ENCODE measurements at regions not wholly inside any gene's neighbourhood (a gene's known extent, or its start where the extent isn't known, plus 50 kb on each side); places are given as distances from the start of the nearest gene placed in this dataset.

DNA sequence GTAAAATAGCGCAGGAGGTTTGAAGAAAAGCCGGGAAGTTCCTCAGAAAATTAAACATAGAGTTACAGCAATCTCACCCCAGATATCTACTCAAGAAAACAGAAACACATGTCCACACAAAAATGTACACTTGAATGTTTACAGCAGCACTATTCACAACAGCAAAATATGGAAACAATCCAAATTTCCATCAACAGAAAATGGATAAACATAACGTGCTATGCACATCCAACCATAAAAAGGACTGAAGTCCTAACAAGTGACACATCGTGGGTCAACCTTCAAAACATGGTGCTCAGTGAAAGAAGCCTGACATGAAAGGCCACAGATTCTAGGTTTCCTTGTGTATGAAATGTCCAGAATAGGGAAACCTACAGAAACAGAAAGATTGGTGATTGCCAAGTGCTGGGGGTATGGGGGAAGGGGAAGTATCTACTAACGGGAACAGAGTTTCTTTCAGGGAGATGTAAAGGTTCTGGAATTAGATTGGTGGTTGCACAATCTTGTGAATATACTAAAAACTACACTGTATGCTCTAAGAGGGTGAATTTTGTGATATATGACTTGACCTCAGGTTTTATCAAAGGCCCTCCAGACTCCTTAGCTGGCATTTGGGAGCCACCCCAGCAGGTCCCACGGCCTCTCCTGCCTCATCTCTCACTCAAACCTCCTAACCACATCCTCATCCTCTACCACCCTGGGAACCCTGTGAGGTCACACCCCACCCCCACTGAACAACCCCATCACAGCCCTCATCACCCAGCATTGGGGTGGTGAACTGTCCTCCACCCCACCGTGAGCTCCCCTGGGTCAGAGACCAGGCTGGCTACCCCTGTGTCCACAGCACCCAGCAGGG is 69.2 kb upstream of the PRR5 start:
- ATAC-seq: no peak
- TF ChIP-seq, protein P1, sequence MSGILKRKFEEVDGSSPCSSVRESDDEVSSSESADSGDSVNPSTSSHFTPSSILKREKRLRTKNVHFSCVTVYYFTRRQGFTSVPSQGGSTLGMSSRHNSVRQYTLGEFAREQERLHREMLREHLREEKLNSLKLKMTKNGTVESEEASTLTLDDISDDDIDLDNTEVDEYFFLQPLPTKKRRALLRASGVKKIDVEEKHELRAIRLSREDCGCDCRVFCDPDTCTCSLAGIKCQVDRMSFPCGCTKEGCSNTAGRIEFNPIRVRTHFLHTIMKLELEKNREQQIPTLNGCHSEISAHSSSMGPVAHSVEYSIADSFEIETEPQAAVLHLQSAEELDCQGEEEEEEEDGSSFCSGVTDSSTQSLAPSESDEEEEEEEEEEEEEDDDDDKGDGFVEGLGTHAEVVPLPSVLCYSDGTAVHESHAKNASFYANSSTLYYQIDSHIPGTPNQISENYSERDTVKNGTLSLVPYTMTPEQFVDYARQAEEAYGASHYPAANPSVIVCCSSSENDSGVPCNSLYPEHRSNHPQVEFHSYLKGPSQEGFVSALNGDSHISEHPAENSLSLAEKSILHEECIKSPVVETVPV (CRISPR knock-in tag; IDR thresholded peaks at IDR 0.05): no peak
- TF ChIP-seq ZNF565 (CRISPR knock-in tag; conservative IDR thresholded peaks at IDR 0.05; ENCODE audit: low read depth) (no peak), TOX (CRISPR knock-in tag; IDR thresholded peaks at IDR 0.05; ENCODE audit: borderline replicate concordance) (no peak), ESRRG (CRISPR knock-in tag; IDR thresholded peaks at IDR 0.05) (no peak), ZFP3 (CRISPR knock-in tag; IDR thresholded peaks at IDR 0.05) (no peak), PPARA (CRISPR knock-in tag; IDR thresholded peaks at IDR 0.05; ENCODE audit: borderline replicate concordance) (no peak), CSDC2 (CRISPR knock-in tag; IDR thresholded peaks at IDR 0.05) (no peak), OSR1 (CRISPR knock-in tag; IDR thresholded peaks at IDR 0.05) (no peak), RARB (CRISPR knock-in tag; IDR thresholded peaks at IDR 0.05) (no peak), BACH2 (CRISPR knock-in tag; IDR thresholded peaks at IDR 0.05; ENCODE audit: borderline replicate concordance) (no peak), GLIS3 (CRISPR knock-in tag; IDR thresholded peaks at IDR 0.05) (no peak), ZFP30 (CRISPR knock-in tag; IDR thresholded peaks at IDR 0.05) (no peak), TCF4 (CRISPR knock-in tag; IDR thresholded peaks at IDR 0.05; ENCODE audit: borderline replicate concordance) (no peak), SNAI2 (CRISPR knock-in tag; IDR thresholded peaks at IDR 0.05) (no peak)
- TF ChIP-seq, protein P2, sequence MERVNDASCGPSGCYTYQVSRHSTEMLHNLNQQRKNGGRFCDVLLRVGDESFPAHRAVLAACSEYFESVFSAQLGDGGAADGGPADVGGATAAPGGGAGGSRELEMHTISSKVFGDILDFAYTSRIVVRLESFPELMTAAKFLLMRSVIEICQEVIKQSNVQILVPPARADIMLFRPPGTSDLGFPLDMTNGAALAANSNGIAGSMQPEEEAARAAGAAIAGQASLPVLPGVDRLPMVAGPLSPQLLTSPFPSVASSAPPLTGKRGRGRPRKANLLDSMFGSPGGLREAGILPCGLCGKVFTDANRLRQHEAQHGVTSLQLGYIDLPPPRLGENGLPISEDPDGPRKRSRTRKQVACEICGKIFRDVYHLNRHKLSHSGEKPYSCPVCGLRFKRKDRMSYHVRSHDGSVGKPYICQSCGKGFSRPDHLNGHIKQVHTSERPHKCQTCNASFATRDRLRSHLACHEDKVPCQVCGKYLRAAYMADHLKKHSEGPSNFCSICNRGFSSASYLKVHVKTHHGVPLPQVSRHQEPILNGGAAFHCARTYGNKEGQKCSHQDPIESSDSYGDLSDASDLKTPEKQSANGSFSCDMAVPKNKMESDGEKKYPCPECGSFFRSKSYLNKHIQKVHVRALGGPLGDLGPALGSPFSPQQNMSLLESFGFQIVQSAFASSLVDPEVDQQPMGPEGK (CRISPR knock-in tag; IDR thresholded peaks at IDR 0.05; ENCODE audit: borderline replicate concordance): no peak
- TF ChIP-seq, protein P3, sequence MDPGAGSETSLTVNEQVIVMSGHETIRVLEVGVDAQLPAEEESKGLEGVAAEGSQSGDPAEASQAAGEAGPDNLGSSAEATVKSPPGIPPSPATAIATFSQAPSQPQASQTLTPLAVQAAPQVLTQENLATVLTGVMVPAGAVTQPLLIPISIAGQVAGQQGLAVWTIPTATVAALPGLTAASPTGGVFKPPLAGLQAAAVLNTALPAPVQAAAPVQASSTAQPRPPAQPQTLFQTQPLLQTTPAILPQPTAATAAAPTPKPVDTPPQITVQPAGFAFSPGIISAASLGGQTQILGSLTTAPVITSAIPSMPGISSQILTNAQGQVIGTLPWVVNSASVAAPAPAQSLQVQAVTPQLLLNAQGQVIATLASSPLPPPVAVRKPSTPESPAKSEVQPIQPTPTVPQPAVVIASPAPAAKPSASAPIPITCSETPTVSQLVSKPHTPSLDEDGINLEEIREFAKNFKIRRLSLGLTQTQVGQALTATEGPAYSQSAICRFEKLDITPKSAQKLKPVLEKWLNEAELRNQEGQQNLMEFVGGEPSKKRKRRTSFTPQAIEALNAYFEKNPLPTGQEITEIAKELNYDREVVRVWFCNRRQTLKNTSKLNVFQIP (CRISPR knock-in tag; IDR thresholded peaks at IDR 0.05; ENCODE audit: borderline replicate concordance, low read depth): no peak
- TF ChIP-seq, protein P4, sequence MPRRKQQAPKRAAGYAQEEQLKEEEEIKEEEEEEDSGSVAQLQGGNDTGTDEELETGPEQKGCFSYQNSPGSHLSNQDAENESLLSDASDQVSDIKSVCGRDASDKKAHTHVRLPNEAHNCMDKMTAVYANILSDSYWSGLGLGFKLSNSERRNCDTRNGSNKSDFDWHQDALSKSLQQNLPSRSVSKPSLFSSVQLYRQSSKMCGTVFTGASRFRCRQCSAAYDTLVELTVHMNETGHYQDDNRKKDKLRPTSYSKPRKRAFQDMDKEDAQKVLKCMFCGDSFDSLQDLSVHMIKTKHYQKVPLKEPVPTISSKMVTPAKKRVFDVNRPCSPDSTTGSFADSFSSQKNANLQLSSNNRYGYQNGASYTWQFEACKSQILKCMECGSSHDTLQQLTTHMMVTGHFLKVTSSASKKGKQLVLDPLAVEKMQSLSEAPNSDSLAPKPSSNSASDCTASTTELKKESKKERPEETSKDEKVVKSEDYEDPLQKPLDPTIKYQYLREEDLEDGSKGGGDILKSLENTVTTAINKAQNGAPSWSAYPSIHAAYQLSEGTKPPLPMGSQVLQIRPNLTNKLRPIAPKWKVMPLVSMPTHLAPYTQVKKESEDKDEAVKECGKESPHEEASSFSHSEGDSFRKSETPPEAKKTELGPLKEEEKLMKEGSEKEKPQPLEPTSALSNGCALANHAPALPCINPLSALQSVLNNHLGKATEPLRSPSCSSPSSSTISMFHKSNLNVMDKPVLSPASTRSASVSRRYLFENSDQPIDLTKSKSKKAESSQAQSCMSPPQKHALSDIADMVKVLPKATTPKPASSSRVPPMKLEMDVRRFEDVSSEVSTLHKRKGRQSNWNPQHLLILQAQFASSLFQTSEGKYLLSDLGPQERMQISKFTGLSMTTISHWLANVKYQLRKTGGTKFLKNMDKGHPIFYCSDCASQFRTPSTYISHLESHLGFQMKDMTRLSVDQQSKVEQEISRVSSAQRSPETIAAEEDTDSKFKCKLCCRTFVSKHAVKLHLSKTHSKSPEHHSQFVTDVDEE (CRISPR knock-in tag; IDR thresholded peaks at IDR 0.05): no peak

DNA sequence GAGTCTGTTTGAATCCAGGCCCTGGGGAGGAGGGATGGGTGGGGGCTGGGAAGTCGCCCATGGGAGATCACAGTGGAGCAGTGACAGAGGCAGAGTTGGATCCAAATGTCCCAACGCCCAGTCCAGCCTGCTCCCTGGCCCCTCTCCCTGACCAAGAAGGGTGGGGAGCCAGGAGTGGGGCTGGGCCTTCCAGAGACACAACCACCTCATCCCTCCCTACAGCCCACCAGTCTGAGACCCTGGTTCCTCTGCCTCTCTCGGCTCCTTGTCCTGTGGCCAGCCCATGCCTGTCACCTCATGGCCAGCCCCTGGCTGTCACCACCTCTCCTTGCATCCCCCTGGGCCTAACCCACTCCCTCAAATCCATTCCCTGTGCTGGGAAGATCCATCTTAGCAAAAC is 71.2 kb upstream of the PRR5 start:
- TF ChIP-seq SNAI2 (CRISPR knock-in tag; IDR thresholded peaks at IDR 0.05) (no peak), BACH2 (CRISPR knock-in tag; IDR thresholded peaks at IDR 0.05; ENCODE audit: borderline replicate concordance) (no peak), TCF4 (CRISPR knock-in tag; IDR thresholded peaks at IDR 0.05; ENCODE audit: borderline replicate concordance) (no peak), OSR1 (CRISPR knock-in tag; IDR thresholded peaks at IDR 0.05) (no peak), ISL1 (CRISPR knock-in tag; IDR thresholded peaks at IDR 0.05) (no peak), CSDC2 (CRISPR knock-in tag; IDR thresholded peaks at IDR 0.05) (no peak)
- TF ChIP-seq, protein P5, sequence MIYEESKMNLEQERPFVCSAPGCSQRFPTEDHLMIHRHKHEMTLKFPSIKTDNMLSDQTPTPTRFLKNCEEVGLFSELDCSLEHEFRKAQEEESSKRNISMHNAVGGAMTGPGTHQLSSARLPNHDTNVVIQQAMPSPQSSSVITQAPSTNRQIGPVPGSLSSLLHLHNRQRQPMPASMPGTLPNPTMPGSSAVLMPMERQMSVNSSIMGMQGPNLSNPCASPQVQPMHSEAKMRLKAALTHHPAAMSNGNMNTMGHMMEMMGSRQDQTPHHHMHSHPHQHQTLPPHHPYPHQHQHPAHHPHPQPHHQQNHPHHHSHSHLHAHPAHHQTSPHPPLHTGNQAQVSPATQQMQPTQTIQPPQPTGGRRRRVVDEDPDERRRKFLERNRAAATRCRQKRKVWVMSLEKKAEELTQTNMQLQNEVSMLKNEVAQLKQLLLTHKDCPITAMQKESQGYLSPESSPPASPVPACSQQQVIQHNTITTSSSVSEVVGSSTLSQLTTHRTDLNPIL (CRISPR knock-in tag; IDR thresholded peaks at IDR 0.05; ENCODE audit: low read depth): no peak
- TF ChIP-seq, protein P1 (CRISPR knock-in tag; IDR thresholded peaks at IDR 0.05): no peak

More for the DNA sequence above, 71.2 kb upstream of the PRR5 start:
- ATAC-seq: no peak
